Liver (tissue), 7 donors: ENCODE measurements at regions not wholly inside any gene's neighbourhood (a gene's known extent, or its start where the extent isn't known, plus 50 kb on each side); places are given as distances from the start of the nearest gene placed in this dataset.

Source experiments
- DNase-seq: peaks from one replicate; pipeline ENCODE4 v3.0.0-alpha.2; 2017; ENCODE audit warnings: low spot score
- H3K27ac ChIP-seq, 2 donors: one replicate each; pipeline ENCODE4 v1.7.0; 2013; ENCODE audit warnings: inconsistent platforms in 2 of 2, low read length in 2 of 2, control low read depth in 1 of 2, low read depth in 1 of 2, mild to moderate bottlenecking in 1 of 2
- H3K27me3 ChIP-seq, 4 donors: one replicate each; pipeline versions ENCODE4 v1.6.1 to v1.7.0; 2013; ENCODE audit warnings: low read length in 3 of 4, inconsistent platforms in 1 of 4, mild to moderate bottlenecking in 1 of 4, moderate library complexity in 1 of 4; ENCODE audit not compliant: control insufficient read depth in 4 of 4, insufficient read depth in 4 of 4
- H3K36me3 ChIP-seq, 4 donors: one replicate each; pipeline versions ENCODE4 v1.6.1 to v1.7.0; 2013; ENCODE audit warnings: low read length in 3 of 4, mild to moderate bottlenecking in 3 of 4, low read depth in 1 of 4, moderate library complexity in 1 of 4; ENCODE audit not compliant: control insufficient read depth in 4 of 4, insufficient read depth in 3 of 4
- H3K4me1 ChIP-seq, 4 donors: one replicate each; pipeline versions ENCODE4 v1.6.1 to v1.7.0; 2013; ENCODE audit warnings: low read length in 3 of 4, mild to moderate bottlenecking in 3 of 4, moderate library complexity in 1 of 4; ENCODE audit not compliant: control insufficient read depth in 4 of 4, insufficient read depth in 4 of 4
- H3K4me3 ChIP-seq, 3 donors: one replicate each; pipeline versions ENCODE4 v1.6.1 to v1.7.0; 2013; ENCODE audit warnings: low read length in 3 of 3, control low read depth in 1 of 3, low read depth in 1 of 3, mild to moderate bottlenecking in 1 of 3
- H3K9ac ChIP-seq, 2 donors: one replicate each; pipeline ENCODE4 v1.7.0; 2013; ENCODE audit warnings: low read length in 2 of 2, mild to moderate bottlenecking in 2 of 2, moderate library complexity in 2 of 2, control low read depth in 1 of 2, low read depth in 1 of 2
- H3K9me3 ChIP-seq, 4 donors: one replicate each; pipeline versions ENCODE4 v1.6.1 to v1.7.0; 2013; ENCODE audit warnings: low read length in 3 of 4; ENCODE audit not compliant: control insufficient read depth in 4 of 4
- ATF3 ChIP-seq: IDR thresholded peaks from 2 replicates; pipeline ENCODE4 v1.6.1; 2016; ENCODE audit warnings: antibody characterized with exemption
- EGR1 ChIP-seq, 2 donors: IDR thresholded peaks; 2 replicates each; pipeline ENCODE4 v1.6.1; 2016 to 2018; ENCODE audit warnings: antibody characterized with exemption in 2 of 2, low read depth in 2 of 2
- FOXA1 ChIP-seq: IDR thresholded peaks from 2 replicates; pipeline ENCODE4 v1.6.1; 2016; ENCODE audit warnings: antibody characterized with exemption
- HNF4G ChIP-seq: IDR thresholded peaks from 2 replicates; pipeline ENCODE4 v1.6.1; 2016; ENCODE audit warnings: antibody characterized with exemption
- JUND ChIP-seq, 2 donors: IDR thresholded peaks; 2 replicates each; pipeline ENCODE4 v1.6.1; 2016; ENCODE audit warnings: antibody characterized with exemption in 2 of 2
- NR2F2 ChIP-seq: IDR thresholded peaks from 2 replicates; pipeline ENCODE4 v1.6.1; 2016; ENCODE audit warnings: antibody characterized with exemption
- REST ChIP-seq: IDR thresholded peaks from 2 replicates; pipeline ENCODE4 v1.6.1; 2016; ENCODE audit warnings: antibody characterized with exemption, mild to moderate bottlenecking
- RXRA ChIP-seq, 2 donors: IDR thresholded peaks; 2 replicates each; pipeline ENCODE4 v1.6.1; 2017 to 2018; ENCODE audit warnings: antibody characterized with exemption in 2 of 2, mild to moderate bottlenecking in 1 of 2
- SP1 ChIP-seq: IDR thresholded peaks from 2 replicates; pipeline ENCODE4 v1.6.1; 2018; ENCODE audit warnings: antibody characterized with exemption, mild to moderate bottlenecking
- TAF1 ChIP-seq: conservative IDR thresholded peaks from 2 replicates; pipeline ENCODE4 v1.6.1; 2016; ENCODE audit warnings: antibody characterized with exemption, mild to moderate bottlenecking
- YY1 ChIP-seq: IDR thresholded peaks from 2 replicates; pipeline ENCODE4 v1.6.1; 2016; ENCODE audit warnings: antibody characterized with exemption, mild to moderate bottlenecking
- WGBS: extraction: QIAGEN DNeasy Blood & Tissue Kit; methylation state at CpG from one replicate; pipeline ENCODE4 v1.1.7; 2013; 5-methylcytosine and 5-hydroxymethylcytosine counted together
- TF ChIP-seq, protein P1 (sequence below): IDR thresholded peaks from 2 replicates; pipeline ENCODE4 v1.6.1; 2016; ENCODE audit warnings: antibody characterized with exemption
- donor health status: healthy.
- donor health status: healthy.
- donor health status: healthy.
- donor health status: healthy.

DNA sequence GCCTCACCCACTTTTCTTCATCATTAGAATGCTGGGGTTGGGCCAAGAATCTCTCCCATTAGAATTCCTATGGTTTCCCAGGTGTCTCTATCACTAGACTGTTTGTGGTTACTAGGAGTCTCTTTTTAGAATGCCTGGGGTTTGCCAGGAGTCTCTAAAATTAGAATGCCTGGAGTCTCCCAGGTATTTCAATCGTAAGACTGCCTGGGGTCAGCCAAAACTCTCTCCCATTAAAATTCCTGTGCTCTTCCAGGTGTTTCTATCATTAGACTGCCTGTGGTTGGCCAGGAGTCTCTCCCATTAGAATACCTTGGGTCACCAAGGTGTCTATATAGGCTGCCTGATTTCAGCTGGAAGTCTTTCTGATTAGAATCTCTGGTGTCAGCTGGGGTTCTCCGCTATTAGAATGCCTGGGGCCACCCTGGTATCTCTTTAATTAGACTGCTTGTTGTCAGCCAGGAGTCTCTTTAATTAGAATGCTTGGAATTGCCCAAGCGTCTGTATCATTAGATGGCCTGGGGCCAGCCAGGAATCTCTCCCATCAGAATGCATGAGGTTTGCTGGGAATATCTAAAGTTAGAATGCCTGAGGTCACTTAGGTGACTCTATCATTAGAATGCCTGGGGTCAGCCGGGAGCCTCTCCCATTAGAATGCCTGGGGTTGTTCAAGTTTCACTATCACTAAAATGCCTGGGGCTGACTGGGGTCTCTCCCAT lies 1479.2 kb downstream of the UQCRFS1 start:
- H3K27me3 ChIP-seq = no peaks in the 10 kb centered on the region
- no peak overlapping the region for H3K4me3 ChIP-seq
- no peaks in the 10 kb centered on the region for H3K4me1 ChIP-seq
- DNase-seq = no peak
- no peak for TF ChIP-seq YY1
- TF ChIP-seq NR2F2 = no peak
- TF ChIP-seq HNF4G = no peak
- TF ChIP-seq RXRA (IDR thresholded peaks at IDR 0.05) = no peak
- TF ChIP-seq REST = no peak
- TF ChIP-seq EGR1 (IDR thresholded peaks at IDR 0.05; ENCODE audit: low read depth in 2 of 2) = no peak
- TF ChIP-seq FOXA1 = no peak
- TF ChIP-seq, protein P1, sequence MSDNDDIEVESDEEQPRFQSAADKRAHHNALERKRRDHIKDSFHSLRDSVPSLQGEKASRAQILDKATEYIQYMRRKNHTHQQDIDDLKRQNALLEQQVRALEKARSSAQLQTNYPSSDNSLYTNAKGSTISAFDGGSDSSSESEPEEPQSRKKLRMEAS = no peak
- no peak for TF ChIP-seq SP1
- TF ChIP-seq ATF3 = no peak
- no peak for TF ChIP-seq JUND (IDR thresholded peaks at IDR 0.05)
- no peak for TF ChIP-seq TAF1
- H3K9me3 ChIP-seq = peaks cover 3 to 17% (median 14%) of the 10 kb centered on the region in 4 donors
- H3K9ac ChIP-seq = no peak overlapping the region
- WGBS = 97% methylated on average over 4 of the region's 4 CpGs
- peaks cover 0 to 18% (median 10%) of the 10 kb centered on the region in 4 donors for H3K36me3 ChIP-seq
- no peak overlapping the region for H3K27ac ChIP-seq

GRCh38 chr19:27729332-27729731 lies 1483.6 kb downstream of the UQCRFS1 start:
- no peaks in the 10 kb centered on the region for H3K4me1 ChIP-seq
- DNase-seq = no peak
- H3K27ac ChIP-seq = no peak overlapping the region
- TF ChIP-seq HNF4G = no peak
- no peak for TF ChIP-seq ATF3
- TF ChIP-seq REST = no peak
- no peaks in the 10 kb centered on the region for H3K27me3 ChIP-seq
- H3K9me3 ChIP-seq = peaks cover 3 to 33% (median 16%) of the 10 kb centered on the region in 4 donors
- 90% methylated on average over 2 of the region's 2 CpGs for WGBS
- H3K36me3 ChIP-seq = peaks cover 1 to 22% (median 11%) of the 10 kb centered on the region in 4 donors
- H3K4me3 ChIP-seq = peak overlapping the region in 1 of 3 donors; percentile 11
- H3K9ac ChIP-seq = no peak overlapping the region
